Dendritic cell treated with granulocyte-macrophage colony-stimulating factor and Interleukin-4, amounts not matched to agents 40 ng/mL and 50 ng/mL, for 4 days (primary cell): ENCODE measurements at regions not wholly inside any gene's neighbourhood (a gene's known extent, or its start where the extent isn't known, plus 50 kb on each side); places are given as distances from the start of the nearest gene placed in this dataset.

Source experiments
- H3K27ac Mint-ChIP-seq: one replicate; pipeline ENCODE4 v1.8.0; 2022; ENCODE audit warnings: mild to moderate bottlenecking, mixed read lengths
- H3K27me3 Mint-ChIP-seq: one replicate; pipeline ENCODE4 v1.8.0; 2022; ENCODE audit warnings: mild to moderate bottlenecking, mixed read lengths
- H3K36me3 Mint-ChIP-seq: one replicate; pipeline ENCODE4 v1.8.0; 2022; ENCODE audit warnings: low read depth, mixed read lengths
- H3K4me1 Mint-ChIP-seq: one replicate; pipeline ENCODE4 v1.8.0; 2022; ENCODE audit warnings: low read depth, mixed read lengths
- H3K4me3 Mint-ChIP-seq: one replicate; pipeline ENCODE4 v1.8.0; 2022; ENCODE audit warnings: mild to moderate bottlenecking, moderate library complexity, mixed read lengths
- H3K9me3 Mint-ChIP-seq: one replicate; pipeline ENCODE4 v1.8.0; 2022; ENCODE audit warnings: mixed read lengths
- intact Hi-C: fragments of 100-400 bp; cut with micrococcal nuclease; formaldehyde crosslinking; loops from one replicate; pipeline ENCODE4 v1.15.0; 2022

- peaks cover 11% of the 10 kb centered on the region for H3K9me3 Mint-ChIP-seq
- H3K27ac Mint-ChIP-seq = no peak overlapping the region
- intact Hi-C loops = no loop called here
- no peaks in the 10 kb centered on the region for H3K4me1 Mint-ChIP-seq
- H3K4me3 Mint-ChIP-seq = no peak overlapping the region
- no peaks in the 10 kb centered on the region for H3K27me3 Mint-ChIP-seq
- no peaks in the 10 kb centered on the region for H3K36me3 Mint-ChIP-seq
These were observed 225.0 kb upstream of the SLC10A2 start for GRCh38 chr13:103291226-103291625.

GRCh38 chr13:103289681-103290080, 223.5 kb upstream of the SLC10A2 start:
- H3K4me3 Mint-ChIP-seq = no peak overlapping the region
- no peak overlapping the region for H3K27ac Mint-ChIP-seq
- H3K4me1 Mint-ChIP-seq = no peaks in the 10 kb centered on the region
- intact Hi-C loops = no loop called here
- H3K27me3 Mint-ChIP-seq = no peaks in the 10 kb centered on the region
- H3K9me3 Mint-ChIP-seq = no peaks in the 10 kb centered on the region
- no peaks in the 10 kb centered on the region for H3K36me3 Mint-ChIP-seq

DNA sequence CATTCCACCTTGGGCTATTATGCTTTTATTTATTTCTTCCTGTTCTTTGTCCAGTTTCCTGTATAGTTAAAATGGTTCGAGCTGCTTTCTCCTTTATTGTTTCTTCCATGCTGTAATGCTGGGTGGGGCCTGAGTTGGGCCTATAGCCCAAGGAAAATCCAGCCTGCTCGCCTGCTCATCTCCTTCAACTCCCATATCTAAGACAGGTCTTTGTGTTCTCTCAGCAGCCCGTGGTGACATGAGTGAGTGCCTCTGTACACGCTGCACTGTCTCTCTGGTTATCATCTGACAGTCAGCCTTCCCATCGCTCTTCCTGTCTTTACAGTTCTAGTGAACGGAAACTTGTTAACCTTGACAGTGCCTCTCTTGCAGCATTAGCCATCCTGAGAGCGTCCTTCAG, 221.9 kb upstream of the SLC10A2 start:
- Mint-ChIP-seq H3K36me3 (no peaks in the 10 kb centered on the region), H3K4me1 (no peaks in the 10 kb centered on the region), H3K27me3 (no peaks in the 10 kb centered on the region), H3K27ac (no peak overlapping the region), H3K4me3 (no peak overlapping the region), H3K9me3 (peaks cover 6% of the 10 kb centered on the region)
- intact Hi-C loops = no loop called here

- H3K9me3 Mint-ChIP-seq = peaks cover 6% of the 10 kb centered on the region
- H3K4me3 Mint-ChIP-seq = no peak overlapping the region
- H3K27ac Mint-ChIP-seq = no peak overlapping the region
- H3K4me1 Mint-ChIP-seq = no peaks in the 10 kb centered on the region
- no peaks in the 10 kb centered on the region for H3K27me3 Mint-ChIP-seq
- intact Hi-C loops = no loop called here
- no peaks in the 10 kb centered on the region for H3K36me3 Mint-ChIP-seq
These were observed 221.4 kb upstream of the SLC10A2 start for GRCh38 chr13:103287659-103288058.

- no peaks in the 10 kb centered on the region for H3K4me1 Mint-ChIP-seq
- intact Hi-C loops = no loop called here
- H3K4me3 Mint-ChIP-seq = no peak overlapping the region
- H3K27me3 Mint-ChIP-seq = no peaks in the 10 kb centered on the region
- no peak overlapping the region for H3K27ac Mint-ChIP-seq
- peaks cover 6% of the 10 kb centered on the region for H3K9me3 Mint-ChIP-seq
- no peaks in the 10 kb centered on the region for H3K36me3 Mint-ChIP-seq
These were observed 218.2 kb upstream of the SLC10A2 start for GRCh38 chr13:103284466-103284865.

DNA sequence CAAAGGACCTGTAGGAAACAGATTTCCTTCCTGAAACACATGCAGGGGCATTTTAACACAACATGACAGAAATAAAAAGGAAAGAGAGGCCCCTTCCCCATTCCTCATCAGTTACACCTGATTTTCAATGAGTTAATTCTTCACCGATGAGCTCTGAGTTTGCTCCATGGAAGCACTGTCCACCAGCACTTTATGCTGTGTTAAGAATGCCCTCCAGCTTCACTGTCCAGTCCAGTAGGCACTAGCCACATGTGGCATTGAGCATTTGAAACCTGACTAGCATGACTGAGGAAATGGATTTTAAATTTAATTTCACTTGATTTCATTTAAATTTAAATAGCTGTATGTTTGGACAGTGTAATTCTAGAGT, 217.2 kb upstream of the SLC10A2 start:
- intact Hi-C loops = no loop called here
- H3K27me3 Mint-ChIP-seq = no peaks in the 10 kb centered on the region
- no peak overlapping the region for H3K27ac Mint-ChIP-seq
- H3K9me3 Mint-ChIP-seq = peaks cover 6% of the 10 kb centered on the region
- no peaks in the 10 kb centered on the region for H3K4me1 Mint-ChIP-seq
- no peak overlapping the region for H3K4me3 Mint-ChIP-seq
- no peaks in the 10 kb centered on the region for H3K36me3 Mint-ChIP-seq

DNA sequence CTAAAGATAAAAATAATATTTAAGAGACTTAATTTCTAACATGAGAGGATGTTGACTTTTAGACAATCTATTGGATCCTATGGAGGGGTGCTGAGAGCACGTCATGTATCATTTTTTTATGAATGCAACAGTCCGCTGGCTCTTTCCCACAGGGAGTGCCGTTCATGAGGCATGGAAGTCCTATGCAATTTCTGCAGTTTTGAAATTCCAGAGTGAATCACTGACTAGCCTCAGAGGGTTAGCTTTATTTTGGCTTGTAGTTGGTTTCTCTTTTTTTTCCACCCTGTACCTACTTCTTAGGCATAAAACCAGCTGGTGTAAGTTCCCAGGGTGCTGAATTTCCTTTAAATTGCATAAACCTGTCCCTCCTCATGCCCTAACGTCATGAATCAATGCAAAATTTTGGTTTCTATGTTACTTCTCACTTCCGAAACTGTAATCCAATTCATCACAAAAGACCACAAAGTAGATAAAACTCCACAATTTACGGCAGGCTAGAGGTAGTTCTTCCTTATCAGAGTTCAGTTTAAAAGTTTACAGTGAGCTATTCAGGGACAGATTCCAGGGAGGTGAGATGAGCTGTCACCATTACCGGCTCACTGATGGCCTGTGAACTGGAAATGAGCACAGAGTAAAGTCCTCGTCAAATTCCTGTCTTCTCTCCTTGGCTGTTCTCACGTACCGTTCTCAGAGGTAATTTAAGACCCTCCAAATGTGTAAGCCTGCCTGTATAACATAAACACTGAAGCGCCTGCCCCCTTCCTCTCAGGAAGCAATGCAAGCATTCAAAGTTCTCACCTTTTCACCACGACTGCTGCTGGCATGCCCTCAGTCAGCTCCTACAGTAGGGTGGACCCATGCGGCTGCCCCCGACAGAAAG, 216.6 kb upstream of the SLC10A2 start:
- H3K4me3 Mint-ChIP-seq = no peak overlapping the region
- no peak overlapping the region for H3K27ac Mint-ChIP-seq
- H3K9me3 Mint-ChIP-seq = peaks cover 6% of the 10 kb centered on the region
- intact Hi-C loops = no loop called here
- no peaks in the 10 kb centered on the region for H3K27me3 Mint-ChIP-seq
- no peaks in the 10 kb centered on the region for H3K36me3 Mint-ChIP-seq
- no peaks in the 10 kb centered on the region for H3K4me1 Mint-ChIP-seq

GRCh38 chr13:103277959-103278694, 211.9 kb upstream of the SLC10A2 start:
- H3K9me3 Mint-ChIP-seq = no peaks in the 10 kb centered on the region
- H3K27me3 Mint-ChIP-seq = no peaks in the 10 kb centered on the region
- no peak overlapping the region for H3K4me3 Mint-ChIP-seq
- intact Hi-C loops = no loop called here
- H3K27ac Mint-ChIP-seq = no peak overlapping the region
- no peaks in the 10 kb centered on the region for H3K36me3 Mint-ChIP-seq
- no peaks in the 10 kb centered on the region for H3K4me1 Mint-ChIP-seq

DNA sequence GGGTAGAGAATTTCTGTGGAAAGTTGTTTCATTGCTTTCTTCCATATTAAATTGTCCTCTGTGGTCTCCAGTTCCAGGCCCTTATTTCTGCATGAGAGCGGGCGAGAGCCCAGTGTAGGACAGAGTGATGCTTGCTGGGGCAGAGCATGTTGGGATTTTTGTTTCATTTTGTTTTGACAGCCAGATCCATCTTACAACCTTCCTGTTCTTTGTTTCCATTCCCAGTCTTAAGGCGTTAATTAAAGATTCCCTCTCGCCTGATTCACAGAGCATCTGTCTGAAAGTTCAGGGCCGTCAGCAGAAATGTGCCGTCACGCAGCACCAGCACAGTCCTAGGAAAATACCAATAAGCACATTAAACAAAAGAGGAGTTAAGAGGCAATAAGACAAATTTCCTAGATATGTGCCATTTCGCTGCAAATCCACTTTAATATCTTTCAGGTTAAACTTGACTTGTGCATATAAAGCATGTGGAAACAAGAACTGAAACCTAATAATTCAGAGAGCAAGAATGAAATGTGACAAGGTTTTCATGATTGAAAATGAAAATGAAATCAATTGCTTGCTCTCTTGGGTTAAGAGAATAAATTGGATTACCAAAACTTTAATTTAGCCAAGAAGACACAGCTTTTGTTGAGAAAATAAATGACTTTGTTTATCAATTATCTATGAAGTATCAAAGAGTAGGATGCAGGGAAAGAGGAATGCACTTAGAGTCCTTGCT, 210.7 kb upstream of the SLC10A2 start:
- Mint-ChIP-seq H3K36me3 (no peaks in the 10 kb centered on the region), H3K27me3 (no peaks in the 10 kb centered on the region), H3K4me1 (no peaks in the 10 kb centered on the region), H3K4me3 (no peak overlapping the region), H3K27ac (no peak overlapping the region), H3K9me3 (peaks cover 7% of the 10 kb centered on the region)
- intact Hi-C loops = no loop called here

- intact Hi-C loops = no loop called here
- H3K9me3 Mint-ChIP-seq = peaks cover 15% of the 10 kb centered on the region
- H3K4me1 Mint-ChIP-seq = no peaks in the 10 kb centered on the region
- no peaks in the 10 kb centered on the region for H3K27me3 Mint-ChIP-seq
- no peaks in the 10 kb centered on the region for H3K36me3 Mint-ChIP-seq
- H3K4me3 Mint-ChIP-seq = no peak overlapping the region
- H3K27ac Mint-ChIP-seq = no peak overlapping the region
These were observed 209.5 kb upstream of the SLC10A2 start for GRCh38 chr13:103275722-103276121.

DNA sequence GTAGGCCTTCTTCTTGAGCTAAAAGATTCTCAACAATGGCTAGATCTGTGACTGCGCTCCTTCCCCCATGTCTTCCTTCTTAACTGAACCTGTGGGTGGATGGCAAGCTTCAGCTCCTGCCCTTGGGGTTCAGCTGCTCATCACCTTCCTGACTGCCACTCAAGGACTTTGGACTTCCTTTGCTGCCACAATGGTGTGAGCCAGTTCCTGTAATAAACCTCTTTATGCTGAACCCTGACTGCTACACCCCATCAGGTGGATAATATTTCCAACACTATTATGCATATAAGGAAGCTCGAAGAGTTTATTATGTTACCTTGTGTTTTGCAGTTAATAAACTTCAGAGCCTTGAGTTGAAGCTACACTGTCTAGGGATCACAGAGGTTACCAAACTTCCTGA, 208.9 kb upstream of the SLC10A2 start:
- Mint-ChIP-seq H3K27ac (no peak overlapping the region), H3K36me3 (no peaks in the 10 kb centered on the region), H3K4me3 (no peak overlapping the region), H3K27me3 (no peaks in the 10 kb centered on the region), H3K9me3 (peaks cover 15% of the 10 kb centered on the region), H3K4me1 (no peaks in the 10 kb centered on the region)
- intact Hi-C loops = no loop called here

- Mint-ChIP-seq H3K4me3 (no peak overlapping the region), H3K27me3 (no peaks in the 10 kb centered on the region), H3K9me3 (peaks cover 22% of the 10 kb centered on the region), H3K27ac (no peak overlapping the region), H3K36me3 (no peaks in the 10 kb centered on the region), H3K4me1 (no peaks in the 10 kb centered on the region)
- intact Hi-C loops = no loop called here
These were observed 207.6 kb upstream of the SLC10A2 start for GRCh38 chr13:103273825-103274224.

- Mint-ChIP-seq H3K36me3 (no peaks in the 10 kb centered on the region), H3K27me3 (no peaks in the 10 kb centered on the region), H3K9me3 (peaks cover 33% of the 10 kb centered on the region), H3K4me1 (no peaks in the 10 kb centered on the region), H3K27ac (no peak overlapping the region), H3K4me3 (no peak overlapping the region)
- intact Hi-C loops = no loop called here
These were observed 206.6 kb upstream of the SLC10A2 start for GRCh38 chr13:103272770-103273169.

- H3K36me3 Mint-ChIP-seq = no peaks in the 10 kb centered on the region
- H3K27ac Mint-ChIP-seq = no peak overlapping the region
- no peaks in the 10 kb centered on the region for H3K4me1 Mint-ChIP-seq
- intact Hi-C loops = no loop called here
- no peaks in the 10 kb centered on the region for H3K27me3 Mint-ChIP-seq
- peaks cover 61% of the 10 kb centered on the region for H3K9me3 Mint-ChIP-seq
- no peak overlapping the region for H3K4me3 Mint-ChIP-seq
These were observed 197.2 kb upstream of the SLC10A2 start for GRCh38 chr13:103263448-103263847.
